HS-5 (cell line): ENCODE measurements at regions not wholly inside any gene's neighbourhood (a gene's known extent, or its start where the extent isn't known, plus 50 kb on each side); places are given as distances from the start of the nearest gene placed in this dataset.
A peak's percentile ranks its signal among the peaks of the same experiment; 100 is the strongest.

Experiments used
- DNase-seq: peaks from one replicate; pipeline ENCODE4 v3.0.0-alpha.2; 2012; ENCODE audit warnings: low read depth

DNA sequence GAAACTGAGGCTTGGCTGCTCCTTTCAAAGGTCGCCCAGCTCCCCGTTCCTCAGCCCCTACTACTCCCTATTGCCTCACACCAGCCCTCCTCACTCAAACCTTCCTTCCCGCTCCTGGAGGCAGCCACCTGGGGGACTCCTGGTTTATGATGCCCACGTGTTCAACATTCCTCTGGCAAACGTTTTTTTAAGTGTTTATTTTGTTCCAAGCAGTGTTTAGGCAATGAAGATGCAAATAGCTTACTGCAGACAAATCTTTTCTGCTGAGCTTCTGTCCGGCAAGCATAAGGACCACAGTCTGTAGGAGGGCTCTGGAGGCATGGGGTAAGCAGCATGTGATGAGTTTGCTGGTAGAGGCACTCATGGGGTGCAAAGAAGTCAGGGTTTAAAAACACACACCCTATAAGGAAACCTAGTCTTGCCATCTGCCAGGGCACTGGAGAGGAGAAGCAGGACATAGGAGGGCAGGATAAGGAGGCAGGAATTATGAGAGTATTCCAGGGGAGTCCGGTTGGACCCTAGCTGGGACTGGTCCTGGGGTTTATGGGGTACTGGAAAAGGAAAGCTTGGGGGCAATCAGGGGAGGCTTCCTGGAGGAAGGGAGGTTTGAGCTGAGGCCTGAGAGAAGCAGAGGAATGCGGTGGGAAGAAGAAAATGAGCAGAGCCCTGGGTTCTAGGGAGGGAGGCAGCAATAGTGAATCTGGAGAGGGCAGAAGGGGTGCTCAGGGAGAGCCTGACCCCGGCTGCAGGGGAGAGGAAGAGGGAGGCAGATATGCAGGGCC is 123.3 kb downstream of the NCOR2 start:
- no peak for DNase-seq

DNA sequence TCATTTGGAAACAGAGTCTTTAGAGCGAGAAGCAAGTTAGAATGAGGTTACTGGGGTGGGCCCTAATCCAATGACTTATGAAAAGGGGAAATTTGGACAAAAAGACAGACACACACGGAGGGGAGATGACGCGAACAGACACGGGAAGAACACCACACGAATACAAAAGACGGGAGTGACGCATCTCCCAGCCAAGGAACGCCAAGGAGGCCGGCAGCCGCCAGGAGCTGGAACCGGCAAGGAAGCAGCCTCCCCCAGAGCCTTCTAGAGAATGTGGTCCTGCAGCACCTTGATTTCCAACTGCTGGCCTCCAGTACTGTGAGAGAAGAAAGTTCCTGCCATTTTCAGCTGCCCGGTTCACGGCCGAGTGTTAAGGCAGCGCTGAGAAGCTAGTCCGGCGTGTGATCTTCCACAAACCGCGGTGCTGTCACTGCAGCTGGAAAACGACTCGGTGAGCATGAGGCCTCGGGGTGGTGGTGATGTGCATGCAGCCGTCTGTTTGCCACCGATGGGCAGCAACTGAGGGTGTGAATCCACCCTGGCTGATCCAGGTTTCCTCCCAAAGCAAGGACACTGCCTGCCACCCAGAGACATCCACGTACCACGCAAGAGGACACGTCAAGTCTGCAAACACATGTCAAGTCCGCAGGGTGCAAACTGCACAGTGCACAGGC is 124.5 kb downstream of the NCOR2 start:
- no peak for DNase-seq

DNA sequence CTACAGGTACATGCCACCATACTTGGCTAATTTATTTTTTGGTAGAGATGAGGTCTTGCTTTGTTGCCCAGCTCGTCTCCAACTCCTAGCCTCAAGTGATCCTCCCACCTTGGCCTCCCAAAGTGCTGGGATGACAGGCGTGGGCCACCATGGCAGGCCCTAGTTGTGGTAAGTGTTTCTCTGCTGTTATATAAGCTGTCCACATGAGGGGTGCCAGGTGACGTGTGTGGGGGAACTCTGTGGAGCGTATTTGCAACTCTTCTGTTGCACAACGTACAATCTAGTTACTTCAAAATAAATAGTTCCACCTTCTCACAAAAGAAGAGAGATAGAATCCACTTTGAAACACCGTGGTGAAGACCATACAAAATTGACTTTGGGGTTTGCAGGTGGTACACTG is 125.1 kb downstream of the NCOR2 start:
- no peak for DNase-seq

DNA sequence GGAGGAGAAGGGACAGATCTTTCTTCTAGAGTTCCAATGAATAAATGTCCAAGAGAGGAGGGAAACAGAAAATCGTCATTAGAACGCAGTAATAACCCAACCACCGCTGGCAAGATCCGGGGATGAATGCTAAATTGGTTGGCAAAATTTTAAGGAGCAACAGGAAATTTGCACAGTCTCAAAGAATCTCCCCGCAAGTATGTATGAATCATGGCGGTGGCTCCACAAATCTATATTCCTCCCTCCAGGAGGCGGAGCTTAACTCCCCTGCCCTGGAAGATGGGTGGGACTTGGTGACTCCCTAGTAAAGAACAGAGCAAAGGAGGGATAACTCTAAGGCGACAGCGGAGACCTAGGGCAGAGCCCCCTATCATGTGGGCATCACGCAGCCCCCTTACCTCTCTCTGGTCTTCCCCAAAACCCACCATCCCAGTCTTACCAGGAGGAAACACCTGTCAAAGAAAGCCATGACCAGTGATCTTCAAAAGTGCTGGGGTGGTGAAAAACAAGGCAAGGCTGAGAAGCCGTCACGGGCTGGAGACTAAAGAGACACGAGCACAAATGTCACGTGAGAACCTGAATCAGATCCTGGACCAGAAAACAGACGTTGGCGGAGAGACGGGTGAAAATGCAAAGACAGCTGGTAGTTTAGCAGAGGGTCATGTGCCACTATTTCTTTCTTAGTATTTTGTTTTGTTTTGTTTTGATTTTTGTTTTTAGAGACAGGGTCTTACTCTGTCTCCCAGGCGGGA is 125.8 kb downstream of the NCOR2 start:
- peak; percentile 83 for DNase-seq

DNA sequence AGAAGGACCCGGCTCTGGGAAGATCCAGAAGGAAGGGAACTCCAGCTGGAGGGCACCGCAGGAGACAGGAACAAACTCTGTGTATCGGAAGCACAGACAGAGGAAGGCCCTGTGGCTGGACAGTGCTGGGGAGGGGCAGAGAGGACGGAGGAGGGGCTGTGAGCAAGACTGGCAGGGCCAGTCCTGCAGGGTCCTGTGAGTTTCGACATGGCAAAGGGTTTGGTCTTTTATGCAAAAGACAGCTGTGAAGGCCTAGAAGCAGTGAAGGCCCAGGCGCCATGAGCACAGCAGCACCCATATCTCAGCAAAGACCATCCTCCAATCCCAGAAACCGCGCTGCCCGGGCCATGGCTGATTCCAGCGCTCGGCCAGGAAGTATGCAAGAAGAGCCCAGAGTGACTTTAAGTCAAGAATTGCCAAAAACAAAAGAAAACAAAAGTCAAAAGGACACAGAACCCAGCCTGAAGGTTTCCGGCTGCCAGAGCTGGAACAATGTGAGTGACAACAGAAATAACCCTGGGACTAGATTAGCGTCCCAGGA is 126.5 kb downstream of the NCOR2 start:
- no peak for DNase-seq

DNA sequence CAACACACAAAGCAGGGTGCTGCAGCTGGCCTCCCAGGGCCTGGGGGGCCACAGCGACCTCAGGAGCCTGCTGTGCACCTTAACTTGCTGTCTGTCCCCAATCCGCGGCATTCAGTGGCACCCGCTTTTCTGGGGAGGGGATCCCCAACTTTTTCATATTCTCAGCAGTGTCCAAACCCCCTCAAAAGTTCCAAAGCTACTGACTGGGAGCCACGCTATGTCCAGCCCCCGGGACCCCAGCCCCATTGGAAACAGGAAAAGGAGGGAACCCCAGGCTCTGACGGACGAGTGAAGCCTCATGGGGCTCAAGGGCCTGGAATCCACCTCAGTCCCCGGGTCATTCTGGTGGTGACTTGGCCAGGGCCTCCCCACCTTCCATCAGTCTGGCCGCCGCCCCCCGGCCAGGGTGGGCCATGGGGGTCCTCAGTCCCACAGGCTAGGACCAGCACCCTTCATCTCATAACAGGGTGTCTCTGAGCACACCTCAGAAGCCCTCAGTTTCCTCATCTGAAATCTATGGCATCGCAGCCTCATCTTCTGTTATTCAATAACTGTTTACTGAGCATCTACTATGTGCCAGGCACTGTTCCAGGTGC is 127.3 kb downstream of the NCOR2 start:
- DNase-seq, result no peak

DNA sequence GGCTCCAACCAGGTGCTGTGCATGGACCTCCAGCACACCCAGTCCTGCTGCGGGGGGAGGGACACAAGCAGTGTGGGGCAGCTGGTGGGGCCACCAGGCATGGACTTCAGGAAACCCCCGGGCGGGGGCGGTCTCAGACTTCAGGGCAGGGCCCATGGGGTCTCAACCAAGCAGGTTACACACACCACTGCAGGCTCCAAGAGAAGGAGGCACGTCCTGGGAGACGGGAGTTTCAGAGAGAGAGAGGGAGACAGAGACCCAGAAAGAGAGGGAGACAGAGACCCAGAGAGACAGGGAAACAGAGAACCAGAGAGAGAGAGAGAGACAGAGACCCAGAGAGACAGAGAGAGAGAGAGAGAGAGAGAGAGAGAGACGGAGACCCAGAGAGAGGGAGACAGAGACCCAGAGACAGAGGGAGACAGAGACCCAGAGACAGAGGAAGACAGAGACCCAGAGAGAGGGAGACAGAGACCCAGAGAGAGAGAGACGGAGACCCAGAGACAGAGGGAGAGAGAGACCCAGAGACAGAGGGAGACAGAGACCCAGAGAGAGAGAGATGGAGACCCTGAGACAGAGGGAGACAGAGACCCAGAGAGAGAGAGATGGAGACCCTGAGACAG is 128.9 kb downstream of the NCOR2 start:
- DNase-seq, result no peak

DNA sequence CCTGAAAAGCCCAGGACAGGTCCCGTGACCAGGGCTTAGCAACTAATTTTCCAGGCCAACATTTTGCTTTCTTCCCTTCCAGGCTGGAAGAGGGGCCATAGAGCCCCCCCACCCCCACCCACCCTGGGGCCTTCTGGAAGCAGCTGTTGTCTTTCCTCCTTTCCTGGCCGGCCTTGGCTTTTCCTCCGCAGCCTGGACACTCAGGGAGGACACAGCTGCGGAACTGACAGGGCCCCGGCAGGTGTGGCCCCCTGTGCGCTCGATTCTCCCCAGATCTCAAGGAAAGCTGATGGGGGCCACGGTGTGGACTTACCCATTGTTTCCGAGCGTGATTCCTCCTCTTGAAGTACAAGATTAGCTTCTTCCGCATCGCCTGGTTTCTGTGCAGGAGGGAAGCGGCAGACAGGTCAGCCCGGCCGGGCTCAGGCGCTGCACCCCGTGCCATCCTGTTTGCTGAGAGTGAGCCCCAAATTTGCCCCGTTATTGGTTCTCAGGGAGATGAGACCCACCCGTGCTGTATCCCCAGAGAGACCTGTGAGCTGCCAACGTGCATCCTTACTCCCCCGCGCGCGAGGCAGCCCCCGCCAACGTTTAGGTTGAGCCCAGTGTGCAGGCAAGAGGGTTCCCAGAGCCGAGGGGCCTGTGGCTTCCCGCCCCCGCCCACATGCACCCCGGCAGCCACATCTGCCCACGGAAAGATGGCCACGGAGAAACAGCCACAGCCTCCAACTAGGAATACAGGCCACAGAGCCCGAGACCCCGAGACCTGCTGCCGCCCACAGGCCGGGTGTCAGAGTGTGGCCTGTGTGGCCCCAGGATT is 129.6 kb downstream of the NCOR2 start:
- no peak for DNase-seq

DNA sequence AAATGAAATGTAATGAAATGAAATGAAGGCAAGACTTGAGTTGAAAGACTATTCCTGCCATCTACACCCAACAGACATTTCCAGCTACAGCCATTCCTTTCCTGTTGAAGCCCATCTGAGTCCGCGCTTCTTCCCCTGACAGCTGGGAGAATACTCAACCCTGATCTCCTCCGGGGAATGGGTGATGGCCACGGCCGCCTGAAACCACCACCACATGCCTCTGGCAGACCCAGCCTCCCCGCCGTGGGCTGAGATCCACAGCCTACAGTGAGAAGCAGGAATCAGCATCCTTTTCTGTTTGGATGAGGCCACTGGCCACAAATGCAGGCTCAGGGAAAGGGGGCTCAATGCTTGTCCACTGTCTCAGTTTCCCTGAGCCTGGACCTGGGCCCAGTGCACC is 130.3 kb downstream of the NCOR2 start:
- no peak for DNase-seq

DNA sequence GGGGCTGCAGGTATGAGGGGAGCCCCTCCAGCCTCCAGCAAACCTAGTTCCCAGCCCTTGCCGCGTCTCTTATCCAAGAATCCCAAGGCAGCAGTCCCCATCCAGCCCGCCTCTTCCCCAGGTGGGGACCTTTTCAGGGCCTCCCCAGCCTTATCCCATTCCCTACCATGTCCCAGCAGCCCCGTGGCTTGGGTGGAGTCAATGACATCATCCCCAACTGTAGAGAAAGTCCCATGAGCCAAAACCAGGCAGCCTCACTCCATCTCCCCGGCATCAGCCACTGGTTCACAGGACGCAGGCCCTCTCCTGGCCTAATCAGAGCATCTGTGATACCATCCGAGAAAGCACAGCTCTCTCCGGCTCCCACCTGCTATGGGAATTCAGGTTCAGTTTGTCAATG is 131.0 kb downstream of the NCOR2 start:
- DNase-seq, result no peak

DNA sequence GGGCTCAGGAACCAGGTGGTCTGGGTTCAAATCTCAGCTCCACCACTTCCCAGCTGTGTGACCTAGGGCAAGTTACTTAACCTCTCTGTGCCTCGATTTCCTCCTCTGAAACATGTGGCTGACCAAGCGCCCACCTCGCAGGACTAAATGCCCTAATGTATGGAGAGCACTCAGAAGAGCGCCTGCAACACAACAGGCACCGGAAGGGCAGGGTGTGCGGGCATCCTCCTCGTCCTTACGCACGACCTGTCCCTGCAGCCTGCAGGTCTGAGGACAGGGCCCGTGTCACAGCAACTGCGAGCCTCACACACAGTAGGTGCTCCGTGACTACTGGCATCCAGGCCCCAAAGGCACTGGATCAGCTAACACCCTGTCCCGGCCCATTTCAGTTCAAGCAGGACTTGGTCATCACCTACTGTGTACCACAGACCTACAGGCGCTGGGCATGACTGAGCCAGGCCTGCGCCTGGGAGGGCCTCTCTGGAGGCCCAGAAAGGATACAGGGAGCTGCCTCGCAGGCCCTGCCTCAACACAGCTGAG is 131.5 kb downstream of the NCOR2 start:
- DNase-seq, result no peak

DNA sequence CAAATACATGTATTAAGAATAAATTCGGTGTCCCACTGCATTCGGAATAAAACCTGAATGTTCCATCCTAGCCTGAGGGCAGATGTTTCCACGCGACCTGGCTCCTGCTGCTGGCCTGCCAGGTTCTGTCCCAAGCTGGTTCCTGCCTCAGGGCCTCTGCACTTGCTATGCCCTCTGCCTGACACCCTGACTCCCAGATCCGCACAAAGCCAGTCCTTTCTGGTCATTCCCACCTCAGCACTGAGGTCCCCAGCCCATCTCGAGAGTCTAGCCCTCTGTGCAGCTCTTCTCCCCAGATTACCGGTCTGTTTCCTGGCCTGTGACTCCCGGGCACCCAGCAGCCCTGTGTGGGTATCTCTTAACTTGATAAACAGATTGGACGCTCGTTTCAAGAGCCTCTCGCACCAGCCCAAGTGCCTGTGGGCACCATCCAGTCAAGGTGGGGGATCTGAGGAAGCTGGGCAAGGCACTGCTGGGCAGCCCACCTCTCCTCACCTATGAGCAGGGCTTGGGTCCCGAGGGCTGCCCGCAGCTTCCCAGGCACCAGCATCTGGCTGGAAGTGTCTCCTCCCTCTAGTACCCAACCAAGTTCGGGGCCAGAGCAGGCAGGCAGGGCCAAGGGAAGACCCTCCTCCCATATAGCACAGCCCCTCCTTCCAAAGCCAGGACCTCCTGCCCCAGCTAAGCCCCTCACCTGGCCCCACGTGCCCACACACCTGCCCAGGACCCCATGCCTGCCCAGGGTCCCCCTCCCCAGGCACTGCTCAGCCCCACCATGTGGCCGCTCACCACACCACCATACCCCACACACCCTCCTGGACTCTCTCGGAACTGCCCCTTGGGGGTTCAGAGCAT is 132.2 kb downstream of the NCOR2 start:
- no peak for DNase-seq

DNA sequence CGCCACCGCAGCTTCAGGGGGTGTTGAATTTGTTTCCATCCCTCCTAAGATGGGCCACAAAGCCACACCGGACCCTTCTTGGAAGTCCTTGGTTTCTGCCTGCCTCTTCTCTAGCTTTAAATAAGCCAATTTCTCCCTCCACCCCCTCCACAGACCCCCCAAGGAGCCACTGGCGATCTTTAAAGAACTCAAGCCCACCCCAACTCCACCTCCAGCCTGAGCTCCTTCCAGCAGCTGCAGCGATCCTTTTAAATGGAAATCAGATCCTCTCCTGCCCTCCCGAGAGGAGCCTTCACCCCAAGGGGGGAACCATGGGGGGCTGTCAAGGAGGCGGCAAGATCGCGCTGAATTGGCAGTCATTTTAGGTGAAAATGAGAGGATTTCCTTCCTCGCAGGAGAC is 133.1 kb downstream of the NCOR2 start:
- DNase-seq, result no peak

DNA sequence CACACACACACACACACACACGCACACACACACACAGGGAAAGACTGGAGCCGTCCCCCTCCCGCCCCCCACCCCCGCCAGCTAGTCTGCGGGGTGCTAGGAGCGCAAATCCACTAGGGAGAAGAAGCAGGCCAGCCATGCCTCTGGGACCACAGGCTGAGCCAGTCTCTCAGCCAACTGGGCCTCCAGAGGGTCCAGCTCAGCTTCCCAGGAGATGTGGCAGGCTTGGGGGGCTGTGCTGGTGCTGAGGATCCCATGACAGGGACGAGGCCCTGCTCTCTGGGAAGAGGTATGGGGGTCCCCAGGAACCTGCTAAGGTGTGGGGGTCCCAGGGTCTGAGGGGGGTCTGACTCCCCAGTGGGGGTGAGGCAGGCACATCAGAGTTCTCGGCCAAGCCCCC is 133.5 kb downstream of the NCOR2 start:
- DNase-seq, result no peak

DNA sequence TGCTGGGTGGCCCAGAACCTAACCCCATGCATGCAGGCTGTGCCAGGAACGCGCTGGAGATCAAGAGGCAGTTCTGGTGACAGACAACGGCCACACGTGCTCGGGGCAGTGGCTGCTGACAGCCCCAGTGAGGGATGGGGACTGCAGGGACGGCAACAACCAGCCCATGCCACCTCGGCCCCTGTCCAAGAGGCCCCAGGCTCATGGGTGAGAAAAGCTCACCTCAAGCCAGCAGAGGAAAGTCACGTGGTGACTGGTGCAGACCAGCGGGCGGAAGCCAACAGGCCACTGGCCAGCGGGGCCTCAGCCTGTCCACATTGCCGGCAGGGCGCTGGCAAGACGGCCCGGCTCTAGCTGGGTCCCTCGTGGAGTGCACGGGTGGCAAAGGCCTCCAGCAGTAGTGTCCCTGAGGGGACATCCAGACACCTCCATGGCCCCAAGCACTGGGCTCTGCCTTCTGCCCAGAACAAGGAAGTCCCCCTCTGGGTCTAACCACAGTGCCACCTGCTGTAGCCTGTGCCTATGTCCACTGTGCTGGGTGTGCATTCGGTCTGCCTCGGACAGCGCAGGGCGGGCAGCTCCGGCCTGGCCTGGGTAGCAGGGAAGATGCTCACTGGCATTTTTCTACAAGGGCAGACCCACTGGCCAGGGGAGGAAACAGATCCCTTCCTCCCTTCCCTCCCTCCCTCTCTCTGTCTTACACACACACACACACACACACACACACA is 134.1 kb downstream of the NCOR2 start:
- no peak for DNase-seq

DNA sequence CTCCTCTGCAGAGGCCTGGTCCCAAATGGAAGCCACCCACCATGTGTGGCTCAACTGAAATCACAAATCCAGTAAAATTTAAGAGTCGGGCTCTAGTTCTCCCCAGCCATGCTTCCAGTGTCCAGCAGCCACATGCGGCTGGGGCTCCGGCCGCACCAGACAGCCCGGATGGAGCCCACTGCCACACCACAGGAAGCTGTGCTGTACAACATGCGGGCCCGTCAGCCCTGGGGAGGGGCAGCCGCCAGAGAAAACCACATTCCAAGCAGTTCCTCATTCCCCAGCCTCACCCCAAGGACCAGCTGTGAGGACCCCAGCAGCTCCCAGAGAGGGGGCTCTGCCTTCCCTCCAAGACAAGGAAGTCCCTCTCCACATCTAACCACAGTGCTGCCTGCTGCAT is 135.0 kb downstream of the NCOR2 start:
- no peak for DNase-seq

DNA sequence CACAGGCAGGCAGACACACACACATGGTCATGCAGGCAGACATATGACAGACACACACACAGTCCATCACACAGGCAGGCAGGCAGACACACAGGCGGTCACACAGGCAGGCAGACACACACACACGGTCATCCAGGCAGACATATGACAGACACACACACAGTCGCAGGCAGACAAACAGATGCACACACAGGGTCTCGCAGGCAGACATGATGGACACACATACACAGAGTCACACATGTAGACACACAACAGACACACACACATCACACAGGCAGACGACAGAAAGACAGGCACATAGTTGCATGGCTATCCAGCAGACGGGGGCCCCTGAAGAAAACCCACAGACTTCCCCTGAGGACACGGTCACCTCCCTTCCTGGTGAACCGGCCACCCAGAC is 135.4 kb downstream of the NCOR2 start:
- no peak for DNase-seq

DNA sequence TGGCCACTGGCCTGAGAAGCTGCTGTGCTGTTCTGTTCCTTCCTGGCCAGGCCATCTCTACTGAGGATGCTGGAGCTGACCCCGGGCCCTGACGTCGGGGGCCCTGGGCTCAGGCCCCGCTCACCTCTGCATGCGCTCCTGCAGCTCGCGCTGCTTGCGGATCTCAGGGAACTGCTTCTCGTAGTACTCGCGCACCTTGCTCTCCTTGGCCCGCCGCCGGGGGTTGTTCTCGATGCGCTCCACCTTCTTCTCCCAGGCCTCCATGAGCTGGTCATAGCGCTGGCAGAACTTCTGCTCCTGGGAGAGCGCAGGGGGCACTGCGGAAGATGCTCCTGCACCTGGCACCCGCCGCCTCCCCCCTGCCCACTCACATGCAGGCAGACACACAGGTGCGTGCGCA is 135.6 kb downstream of the RFLNA start:
- no peak for DNase-seq

DNA sequence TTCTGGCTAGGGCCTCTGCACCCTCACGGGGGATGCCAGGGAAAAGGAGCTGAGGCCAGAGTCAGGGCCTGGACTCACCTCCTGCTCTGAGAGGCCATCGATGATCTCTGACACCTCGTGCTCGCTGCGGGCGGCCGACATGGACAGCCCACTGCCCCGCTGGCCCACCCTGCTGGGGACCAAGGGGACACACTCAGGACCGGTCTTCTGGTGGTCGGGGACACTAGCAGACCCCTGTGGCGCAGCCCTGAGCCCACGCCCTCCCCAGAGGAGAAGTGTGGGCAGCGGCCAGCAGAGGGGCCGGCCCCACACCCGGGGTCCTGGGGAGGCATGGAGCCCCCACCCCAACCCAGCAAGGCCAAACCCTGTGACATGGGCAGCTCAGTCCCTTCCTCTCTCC is 134.6 kb downstream of the RFLNA start:
- DNase-seq, result no peak
